Heart right ventricle (tissue), 16 donors: ENCODE measurements at regions not wholly inside any gene's neighbourhood (a gene's known extent, or its start where the extent isn't known, plus 50 kb on each side); places are given as distances from the start of the nearest gene placed in this dataset.

Source experiments
- ATAC-seq, 8 donors: fragments of 200-7000 bp; cut with Tn5 transposase; one replicate each; pipeline ENCODE4 v1.9.1; 2020; ENCODE audit warnings: mild to moderate bottlenecking in 8 of 8, moderate library complexity in 8 of 8, moderate number of reproducible peaks in 1 of 8
- DNase-seq, 2 donors: peaks; one replicate each; pipeline ENCODE4 v3.0.0-alpha.2; 2020
- H3K27ac ChIP-seq, 10 donors: fragments of 200-600 bp; sonication (generic) in 2 of 10; one replicate each; pipeline versions ENCODE4 v1.5.0 to v1.8.0; 2020 to 2022; ENCODE audit warnings: mild to moderate bottlenecking in 3 of 10
- H3K27me3 ChIP-seq, 7 donors: fragments of 200-600 bp; one replicate each; pipeline ENCODE4 v1.8.0; 2021 to 2022; ENCODE audit warnings: mild to moderate bottlenecking in 2 of 7
- H3K36me3 ChIP-seq, 9 donors: fragments of 200-600 bp; sonication (generic) in 1 of 9; one replicate each; pipeline versions ENCODE4 v1.5.0 to v1.8.0; 2020 to 2022; ENCODE audit warnings: mild to moderate bottlenecking in 2 of 9
- H3K4me1 ChIP-seq, 9 donors: fragments of 200-600 bp; sonication (generic) in 1 of 9; one replicate each; pipeline versions ENCODE4 v1.5.0 to v1.8.0; 2020 to 2022; ENCODE audit warnings: mild to moderate bottlenecking in 4 of 9
- H3K4me3 ChIP-seq, 10 donors: fragments of 200-600 bp; sonication (generic) in 2 of 10; one replicate each; pipeline versions ENCODE4 v1.5.0 to v1.8.0; 2020 to 2022; ENCODE audit warnings: mild to moderate bottlenecking in 7 of 10, moderate library complexity in 2 of 10
- H3K9me3 ChIP-seq, 11 donors: fragments of 200-600 bp in 10 of 11; sonication (generic) in 2 of 11; one replicate each; pipeline versions ENCODE4 v1.5.0 to v1.8.0; 2013 to 2022; ENCODE audit warnings: mild to moderate bottlenecking in 2 of 11, control low read depth in 1 of 11, moderate library complexity in 1 of 11
- CTCF ChIP-seq, 9 donors: fragments of 200-600 bp; sonication (generic) in 2 of 9; IDR thresholded peaks; one replicate each; pipeline versions ENCODE4 v1.5.0 to v1.8.0; 2021 to 2022; ENCODE audit warnings: antibody characterized with exemption in 9 of 9, mild to moderate bottlenecking in 5 of 9, moderate library complexity in 1 of 9
- WGBS, 2 donors: extraction: QIAGEN DNeasy Blood & Tissue Kit; methylation state at CpG; one replicate each; pipeline ENCODE4 v1.1.7; 2013; ENCODE audit warnings: inconsistent platforms in 1 of 2; 5-methylcytosine and 5-hydroxymethylcytosine counted together
- intact Hi-C, 10 donors: fragments of 100-400 bp; cut with DNase I; formaldehyde crosslinking; loops; one replicate each; pipeline versions ENCODE4 v1.11.1 to v1.14.2; 2022
- donor health status: Arrhythmogenic right ventricular cardiomyopathy.
- donor health status: ischemic (EF 13 %, LVEDD 7.1; RV severe dilation, severe dysfunction).
- donor health status: healthy with polysubstance abuse.
- donor health status: DM: no; HTN: yes; CAD: no.
- donor health status: DM: no; HTN: no; CAD: no.
- donor health status: ischemic (EF 25% LVEDD 6.9; RV normal size, moderate dysfunction).
- donor health status: ischemic (EF 25% LVEDD 5.7; RV mildly dilated, moderate dysfunction).
- donor health status: healthy.
- donor health status: DM: yes; HTN: yes; CAD: no.
- donor health status: Ischemic cardiomyopathy.
- donor health status: ischemic (EF 35%, LVEDD 5.7; RV mildly dilated, moderate dysfunction).
- donor health status: nonischemic (EF 11% LVEDD 7.7; RV severe dilation, severe dysfunction).
- donor health status: DM: yes; HTN: yes; CAD: no.
- donor health status: PGD.
- donor health status: ischemic (EF 29% LVEDD 5.4; RV normal size, mild dysfunction).
- donor health status: nonischemic (EF 23%, LVEDD 6.1; RV moderate dilation, normal function).

DNA sequence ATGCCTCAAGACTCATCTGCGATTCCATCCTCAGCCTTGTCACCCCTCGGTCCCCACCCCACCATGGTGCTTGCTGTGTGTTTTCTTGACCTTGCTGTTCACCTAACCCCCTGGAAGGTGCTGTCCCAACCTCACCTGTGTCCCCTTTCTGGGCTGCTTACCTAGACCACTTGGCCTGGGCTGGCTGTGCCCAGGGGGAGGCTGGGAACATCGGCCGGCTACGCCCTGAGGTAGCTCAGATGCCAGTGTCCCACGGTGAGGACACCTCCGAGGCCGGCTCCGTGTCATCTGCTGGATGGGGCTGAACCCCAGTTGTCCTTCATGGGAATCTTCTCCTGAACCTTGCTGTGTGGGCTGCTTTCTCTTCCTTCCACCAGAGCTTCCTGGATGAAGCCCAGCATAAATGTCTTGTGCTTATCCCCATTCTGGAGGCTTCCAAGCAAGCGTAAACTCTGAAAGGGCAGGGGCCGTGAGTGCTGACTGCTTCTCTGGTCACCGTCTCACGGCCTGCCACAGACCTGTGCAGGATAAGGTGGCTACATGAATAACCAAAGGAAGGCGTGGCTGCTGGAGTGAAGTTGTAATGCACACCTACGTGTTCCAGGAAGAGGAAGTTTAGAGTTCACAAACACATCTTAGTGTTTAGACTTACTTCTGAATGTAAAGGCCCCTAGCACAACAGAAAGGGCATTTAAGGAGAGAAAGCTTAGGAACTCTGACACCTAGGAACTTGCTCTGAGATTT, 724.3 kb downstream of the TBC1D22A start:
- no peak overlapping the region for H3K4me3 ChIP-seq
- 84 to 87% methylated on average over 15 of the region's 15 CpGs for WGBS, 2 donors
- no peak overlapping the region for H3K27ac ChIP-seq
- H3K9me3 ChIP-seq = no peaks in the 10 kb centered on the region
- ATAC-seq (no peak), DNase-seq (no peak)
- TF ChIP-seq CTCF (IDR thresholded peaks at IDR 0.05) = no peak
- H3K27me3 ChIP-seq = peaks cover 0 to 39% (median 23%) of the 10 kb centered on the region in 7 donors
- intact Hi-C loops = no loop called here
- no peaks in the 10 kb centered on the region for H3K36me3 ChIP-seq
- no peaks in the 10 kb centered on the region for H3K4me1 ChIP-seq

DNA sequence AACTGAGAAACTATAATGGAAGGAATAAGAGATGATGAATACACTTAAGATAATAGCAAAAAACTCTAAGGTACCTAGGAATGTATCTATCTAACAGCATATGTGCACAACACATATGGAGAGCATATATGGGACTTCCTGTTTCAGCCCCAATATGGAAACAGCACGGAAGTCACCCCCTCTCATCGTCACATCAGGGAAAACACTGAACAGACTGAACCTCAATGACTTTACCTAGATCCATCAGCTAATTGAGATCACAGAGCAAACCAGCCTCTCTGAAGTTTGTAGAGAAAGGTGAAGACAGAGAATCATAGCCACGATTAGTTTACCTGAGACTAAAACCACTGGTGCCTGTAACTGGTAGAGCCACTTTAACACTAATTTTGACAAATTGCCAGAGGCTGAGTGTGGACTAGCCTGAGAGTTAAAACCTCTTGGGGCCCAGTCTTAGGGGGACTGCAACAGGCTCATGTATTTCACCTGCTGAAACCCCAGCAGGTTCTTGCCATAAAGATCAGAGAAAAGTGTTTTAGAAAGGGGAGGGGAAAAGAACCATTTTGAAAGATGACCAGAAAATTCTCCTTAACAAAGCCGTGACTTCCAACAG, 722.6 kb downstream of the TBC1D22A start:
- Histone ChIP-seq H3K9me3 (no peaks in the 10 kb centered on the region), H3K36me3 (no peaks in the 10 kb centered on the region), H3K4me3 (no peak overlapping the region), H3K4me1 (no peaks in the 10 kb centered on the region), H3K27me3 (peaks cover 0 to 47% (median 23%) of the 10 kb centered on the region in 7 donors), H3K27ac (no peak overlapping the region)
- 55 to 62% methylated on average over 4 of the region's 4 CpGs for WGBS, 2 donors
- intact Hi-C loops = no loop called here
- ATAC-seq (no peak), DNase-seq (no peak)
- TF ChIP-seq CTCF (IDR thresholded peaks at IDR 0.05) = no peak

DNA sequence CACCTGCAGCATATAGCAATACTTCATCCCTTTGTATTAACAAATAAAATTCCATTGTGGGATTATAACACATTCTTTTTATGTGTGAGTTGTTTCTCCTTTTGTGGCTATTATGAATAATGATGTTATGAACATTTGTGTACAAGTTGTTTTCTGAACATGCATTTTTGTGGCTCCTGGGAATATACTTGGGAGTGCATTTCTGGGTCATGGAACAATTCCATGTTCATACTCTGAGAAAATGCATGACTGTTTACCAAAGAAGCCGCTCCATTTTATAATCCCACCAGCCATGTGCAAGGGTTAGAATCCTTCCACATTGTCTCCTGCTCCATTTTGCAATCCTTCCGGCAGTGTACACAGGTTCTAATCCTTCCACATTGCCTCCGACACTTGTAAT, 713.8 kb downstream of the TBC1D22A start:
- Histone ChIP-seq H3K9me3 (no peaks in the 10 kb centered on the region), H3K27me3 (peaks cover 0 to 22% (median 12%) of the 10 kb centered on the region in 7 donors), H3K4me1 (peaks cover 0 to 5% (median 0%) of the 10 kb centered on the region in 9 donors), H3K36me3 (no peaks in the 10 kb centered on the region), H3K27ac (no peak overlapping the region), H3K4me3 (no peak overlapping the region)
- no peak for TF ChIP-seq CTCF (IDR thresholded peaks at IDR 0.05)
- intact Hi-C loops = no loop called here
- DNase-seq = no peak
- no peak for ATAC-seq
- 86 to 94% methylated on average over 3 of the region's 3 CpGs for WGBS, 2 donors

DNA sequence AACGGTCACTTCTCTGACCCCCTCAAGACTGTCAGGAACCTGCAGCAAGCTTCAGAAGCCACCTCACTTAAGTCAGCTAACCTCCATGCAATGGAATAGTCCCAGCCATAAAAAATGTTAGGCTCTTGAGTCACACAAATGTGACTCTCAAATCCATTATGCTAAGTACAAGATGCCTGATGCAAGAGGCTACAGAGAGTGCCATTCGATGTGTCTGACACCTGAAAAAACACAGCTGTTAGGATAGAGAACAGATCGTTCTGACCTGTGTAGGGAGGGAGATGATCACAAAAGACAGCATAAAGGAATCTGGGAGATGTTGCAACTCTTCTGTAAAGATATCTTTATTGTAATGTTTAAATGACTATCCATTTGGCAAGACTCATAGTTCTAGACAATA, 712.4 kb downstream of the TBC1D22A start:
- no peak for DNase-seq
- peaks cover 0 to 18% (median 9%) of the 10 kb centered on the region in 7 donors for H3K27me3 ChIP-seq
- H3K27ac ChIP-seq = no peak overlapping the region
- WGBS, 2 donors = 56 to 57% methylated on average over 3 of the region's 3 CpGs
- H3K36me3 ChIP-seq = no peaks in the 10 kb centered on the region
- intact Hi-C loops = no loop called here
- peaks cover 0 to 5% (median 0%) of the 10 kb centered on the region in 9 donors for H3K4me1 ChIP-seq
- no peak for ATAC-seq
- H3K4me3 ChIP-seq = no peak overlapping the region
- TF ChIP-seq CTCF (IDR thresholded peaks at IDR 0.05) = no peak
- no peaks in the 10 kb centered on the region for H3K9me3 ChIP-seq
